Kidney capillary endothelial cell (primary cell): ENCODE measurements at regions not wholly inside any gene's neighbourhood (a gene's known extent, or its start where the extent isn't known, plus 50 kb on each side); places are given as distances from the start of the nearest gene placed in this dataset.

ENCODE experiments used
- DNase-seq: peaks from one replicate; pipeline ENCODE4 v3.0.0-alpha.2; 2018; ENCODE audit warnings: low spot score

GRCh38 chr7:96484091-96484490 lies 162.2 kb upstream of the SLC25A13 start:
- no peak for DNase-seq

- DNase-seq = no peak
Measured at GRCh38 chr7:96481796-96482195, 159.9 kb upstream of the SLC25A13 start.

GRCh38 chr7:96479015-96479645 lies 157.2 kb upstream of the SLC25A13 start:
- DNase-seq = peak; percentile 26

- no peak for DNase-seq
Measured at GRCh38 chr7:96471606-96472005, 149.7 kb upstream of the SLC25A13 start.

- no peak for DNase-seq
Measured at GRCh38 chr7:96452146-96452545, 130.2 kb upstream of the SLC25A13 start.

GRCh38 chr7:96449094-96449493 lies 127.2 kb upstream of the SLC25A13 start:
- no peak for DNase-seq

- no peak for DNase-seq
Measured at GRCh38 chr7:96447109-96447645, 125.3 kb upstream of the SLC25A13 start.

GRCh38 chr7:96441436-96442084 lies 119.7 kb upstream of the SLC25A13 start:
- no peak for DNase-seq

GRCh38 chr7:96440328-96440727 lies 118.4 kb upstream of the SLC25A13 start:
- no peak for DNase-seq

GRCh38 chr7:96436880-96437279 lies 115.0 kb upstream of the SLC25A13 start:
- no peak for DNase-seq

GRCh38 chr7:96430356-96430755 lies 108.5 kb upstream of the SLC25A13 start:
- no peak for DNase-seq

- DNase-seq = no peak
Measured at GRCh38 chr7:96427143-96427542, 105.2 kb upstream of the SLC25A13 start.

- no peak for DNase-seq
Measured at GRCh38 chr7:96426685-96427084, 104.8 kb upstream of the SLC25A13 start.

- no peak for DNase-seq
Measured at GRCh38 chr7:96426027-96426426, 104.1 kb upstream of the SLC25A13 start.

- no peak for DNase-seq
Measured at GRCh38 chr7:96424411-96424810, 102.5 kb upstream of the SLC25A13 start.

- DNase-seq = no peak
Measured at GRCh38 chr7:96422388-96422787, 100.5 kb upstream of the SLC25A13 start.

GRCh38 chr7:96418581-96418980 lies 96.7 kb upstream of the SLC25A13 start:
- DNase-seq = no peak

- DNase-seq = no peak
Measured at GRCh38 chr7:96417784-96418183, 95.9 kb upstream of the SLC25A13 start.

GRCh38 chr7:96416599-96416998 lies 94.7 kb upstream of the SLC25A13 start:
- no peak for DNase-seq

- no peak for DNase-seq
Measured at GRCh38 chr7:96416116-96416515, 94.2 kb upstream of the SLC25A13 start.

GRCh38 chr7:96415293-96415940 lies 93.5 kb upstream of the SLC25A13 start:
- DNase-seq = no peak

GRCh38 chr7:96414931-96415292 lies 93.0 kb upstream of the SLC25A13 start:
- DNase-seq = peak; percentile 16

GRCh38 chr7:96410126-96410839 lies 88.4 kb upstream of the SLC25A13 start:
- no peak for DNase-seq
